ENCODE measurements at regions not wholly inside any gene's neighbourhood (a gene's known extent, or its start where the extent isn't known, plus 50 kb on each side); places are given as distances from the start of the nearest gene placed in this dataset.

DNA sequence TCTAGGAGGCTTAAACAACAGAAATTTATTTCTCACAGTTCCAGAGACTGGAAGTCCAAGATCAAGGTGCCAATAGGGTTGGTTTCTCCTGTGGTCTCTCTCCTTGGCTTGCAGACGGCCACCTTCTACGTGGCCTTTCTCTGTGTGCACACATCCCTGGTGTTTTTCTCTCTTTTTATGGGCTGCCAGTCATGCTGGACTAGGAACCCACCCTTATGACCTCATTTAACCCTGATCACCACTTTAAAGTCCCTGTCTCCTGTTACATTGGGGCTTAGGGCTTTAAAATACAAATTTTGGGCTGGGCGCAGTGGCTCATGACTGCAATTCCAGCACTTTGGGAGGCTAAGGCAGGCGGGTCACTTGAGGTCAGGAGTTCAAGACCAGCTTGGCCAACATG, 157.1 kb downstream of the TLE1 start:
- DNase-seq = no peak

DNA sequence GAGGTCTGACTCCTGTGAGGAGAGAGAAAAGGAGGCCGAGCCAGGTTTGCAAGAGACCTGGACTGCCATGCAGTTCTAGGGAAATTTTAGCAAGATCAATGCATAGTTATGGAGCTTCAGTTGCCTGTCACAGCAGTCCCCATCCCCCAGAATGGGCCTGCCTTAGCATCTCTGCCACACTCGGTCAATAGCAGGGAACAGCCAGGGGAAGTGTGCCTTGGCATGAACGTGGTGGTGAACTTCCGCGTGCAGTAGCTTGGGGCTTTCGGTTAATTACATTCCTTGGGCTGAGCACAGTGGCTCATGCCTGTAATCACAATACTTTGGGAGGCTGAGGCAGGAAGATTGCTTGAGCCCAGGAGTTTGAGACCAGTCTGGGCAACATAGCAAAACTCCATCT, 157.8 kb downstream of the TLE1 start:
- no peak for DNase-seq

DNA sequence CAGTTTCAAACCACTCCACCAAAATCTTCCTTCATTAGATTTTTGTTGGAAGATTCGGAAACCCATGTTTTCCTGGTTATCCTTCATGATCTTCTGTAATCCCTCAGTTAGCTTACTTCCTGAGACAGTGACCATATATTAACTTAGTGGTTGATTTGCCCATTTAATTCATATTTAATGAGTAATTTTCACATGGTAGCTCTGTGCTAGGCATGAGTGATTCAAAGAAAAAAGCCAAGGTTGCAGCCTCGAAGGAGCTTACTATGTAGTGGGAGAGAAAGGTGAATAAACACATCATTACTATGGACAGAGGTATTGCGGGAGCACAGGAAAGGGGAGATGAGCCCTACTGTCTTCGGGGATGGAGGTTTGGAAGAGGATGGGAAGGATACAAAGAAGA, 158.5 kb downstream of the TLE1 start:
- no peak for DNase-seq

DNA sequence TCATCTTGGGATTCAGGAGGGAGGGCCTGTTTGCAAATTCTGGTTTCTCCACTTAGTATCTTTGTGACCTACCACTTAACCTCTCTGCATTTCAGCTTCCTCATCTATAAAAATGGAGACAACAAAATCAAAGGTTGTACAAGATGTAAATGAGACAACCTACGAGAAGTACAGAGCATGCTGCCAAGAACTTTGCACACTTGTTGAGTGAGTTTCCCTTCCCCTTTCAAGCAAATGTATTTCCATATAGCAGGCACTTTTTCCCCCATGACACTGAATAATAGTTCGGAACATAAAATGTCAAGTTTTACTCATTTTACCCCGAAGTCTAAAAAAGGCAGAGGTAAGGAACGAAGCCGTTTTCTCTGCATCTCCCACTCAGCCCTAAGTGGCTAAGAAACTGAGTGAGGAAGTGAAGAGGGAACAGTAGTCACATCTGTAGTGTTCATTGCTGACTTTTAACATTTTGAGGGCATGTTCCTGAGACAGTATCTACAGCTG, 159.0 kb downstream of the TLE1 start:
- DNase-seq = no peak

DNA sequence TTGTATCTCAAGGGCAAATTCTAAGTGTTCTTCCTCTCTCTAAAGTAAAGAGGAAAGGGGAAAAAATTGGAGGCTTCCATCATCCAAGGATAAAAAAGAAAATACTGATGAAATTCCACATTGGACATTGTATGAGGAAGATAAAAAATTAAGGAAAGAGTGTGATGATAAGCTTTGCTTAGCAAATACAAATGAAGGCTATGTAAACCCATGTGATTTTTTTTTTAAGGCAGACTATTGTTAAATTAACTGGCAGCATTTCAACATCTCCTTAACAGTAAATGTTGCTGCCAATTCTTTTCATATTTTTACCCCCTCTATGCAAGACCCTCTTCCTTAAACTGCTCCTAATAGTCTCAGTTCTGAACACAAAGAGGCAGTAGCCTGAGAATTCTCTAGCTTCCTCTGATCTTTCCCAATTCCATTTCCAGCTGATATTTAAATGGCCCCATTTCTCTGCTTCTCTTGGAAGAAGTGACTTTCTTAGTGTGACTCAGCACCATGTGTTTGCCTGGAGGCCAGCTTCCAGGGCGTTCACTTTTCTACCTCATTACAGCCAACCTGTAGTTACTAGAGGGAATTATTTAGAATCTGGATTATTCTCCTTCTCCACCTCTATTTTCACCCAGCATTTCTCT, 159.7 kb downstream of the TLE1 start:
- DNase-seq = no peak

DNA sequence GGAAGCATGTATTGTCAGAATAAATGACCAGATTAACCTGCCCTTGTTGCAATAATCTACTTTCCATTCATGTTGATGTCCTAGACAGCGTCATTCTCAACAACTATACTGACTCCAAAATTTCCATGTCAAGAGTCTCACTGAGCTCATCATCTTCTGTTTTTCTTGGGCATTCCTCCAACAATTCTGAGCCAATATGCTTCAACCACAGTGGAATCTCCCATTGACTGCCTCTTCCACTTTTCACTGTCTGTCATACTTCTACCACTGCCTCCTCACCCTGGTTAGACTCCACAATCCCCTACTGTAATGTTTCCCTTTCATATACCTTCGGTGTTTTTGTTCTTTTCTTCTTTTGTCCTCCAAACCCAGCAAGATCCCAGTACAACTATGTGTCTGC, 162.8 kb downstream of the TLE1 start:
- no peak for DNase-seq

DNA sequence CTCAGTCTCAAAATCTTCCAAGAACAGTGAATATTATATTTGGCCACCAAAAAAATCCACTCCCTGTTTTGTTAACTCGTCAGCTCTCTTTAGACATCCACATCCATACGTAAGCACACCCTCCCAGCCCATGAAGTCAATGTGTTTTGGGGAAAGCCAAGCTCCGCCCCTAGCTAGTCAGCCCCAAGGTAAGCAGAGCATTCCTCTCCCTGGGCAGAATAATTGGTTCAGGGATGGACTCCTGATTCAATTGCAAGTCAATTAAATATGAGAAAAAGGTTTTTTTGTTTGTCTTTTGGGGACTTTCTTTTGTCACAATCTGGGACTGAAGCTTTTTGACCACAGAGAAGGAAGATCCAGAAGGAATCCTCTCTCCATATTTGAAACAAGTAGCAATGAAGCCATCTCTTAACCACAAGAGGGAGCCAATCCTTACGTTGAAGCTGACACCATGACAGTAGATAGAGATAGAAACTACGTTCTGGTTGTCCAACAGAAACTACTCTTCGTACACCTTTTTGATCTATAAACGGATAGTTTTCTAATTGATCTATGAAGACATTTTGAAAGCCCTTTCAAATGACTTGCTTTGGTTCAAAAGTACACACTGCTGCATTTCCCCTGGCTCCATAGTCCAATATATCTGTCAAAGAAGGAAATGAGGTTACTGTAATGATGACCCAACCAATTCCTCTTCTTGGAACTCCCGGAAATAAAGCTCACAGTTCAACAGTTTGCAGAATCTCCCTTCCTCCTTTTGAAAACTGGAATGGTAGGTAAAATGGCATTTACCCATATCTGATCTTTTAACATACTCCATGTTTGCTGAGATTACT, 166.4 kb downstream of the TLE1 start:
- no peak for DNase-seq

DNA sequence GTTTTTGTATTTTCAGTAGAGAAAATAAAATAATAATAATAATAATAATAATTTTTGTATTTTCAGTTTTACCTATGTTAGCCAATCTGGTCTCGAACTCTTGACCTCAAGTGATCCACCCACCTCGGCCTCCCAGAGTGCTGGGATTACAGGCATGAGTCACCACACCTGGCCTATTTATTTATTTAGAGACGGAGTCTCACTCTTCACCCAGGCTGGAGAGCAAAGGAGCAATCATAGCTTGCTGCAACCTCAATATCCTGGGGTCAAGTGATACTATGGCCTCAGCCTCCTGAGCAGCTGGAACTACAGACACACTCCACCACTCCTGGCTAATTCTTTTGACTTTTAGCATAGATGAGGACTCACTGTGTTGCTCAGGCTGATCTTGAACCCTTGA, 167.5 kb downstream of the TLE1 start:
- no peak for DNase-seq

DNA sequence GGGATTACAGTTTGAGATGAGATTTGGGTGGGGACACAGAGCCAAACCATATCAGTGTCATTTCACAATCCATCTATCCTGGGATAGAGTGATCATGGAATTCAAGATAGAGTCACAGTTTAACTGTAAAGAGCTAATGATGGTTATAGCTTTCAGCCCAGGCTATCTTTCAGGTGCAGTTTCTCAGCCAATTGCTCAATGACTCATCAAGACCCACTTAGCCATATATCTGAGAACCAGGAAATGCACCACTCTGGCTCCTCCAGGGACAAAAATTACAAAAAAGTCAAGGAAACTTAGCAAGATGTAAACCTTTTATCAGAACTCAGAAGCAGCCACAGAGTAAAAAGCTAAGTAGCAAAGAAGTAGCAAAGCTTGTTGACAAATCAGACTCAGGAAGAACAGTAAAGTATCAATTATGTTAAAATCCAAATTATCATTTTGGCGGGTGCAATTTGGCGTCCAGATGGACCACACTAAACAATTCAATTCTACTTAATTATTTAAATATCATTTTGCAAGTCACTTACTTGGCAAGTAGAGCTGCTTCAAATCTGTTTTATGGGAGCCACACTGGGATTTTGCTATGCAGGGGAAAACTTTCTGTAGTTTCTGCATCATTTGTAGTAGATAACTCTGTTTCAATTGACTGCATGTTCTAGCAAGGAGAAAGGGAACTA, 169.4 kb downstream of the TLE1 start:
- DNase-seq = no peak

DNA sequence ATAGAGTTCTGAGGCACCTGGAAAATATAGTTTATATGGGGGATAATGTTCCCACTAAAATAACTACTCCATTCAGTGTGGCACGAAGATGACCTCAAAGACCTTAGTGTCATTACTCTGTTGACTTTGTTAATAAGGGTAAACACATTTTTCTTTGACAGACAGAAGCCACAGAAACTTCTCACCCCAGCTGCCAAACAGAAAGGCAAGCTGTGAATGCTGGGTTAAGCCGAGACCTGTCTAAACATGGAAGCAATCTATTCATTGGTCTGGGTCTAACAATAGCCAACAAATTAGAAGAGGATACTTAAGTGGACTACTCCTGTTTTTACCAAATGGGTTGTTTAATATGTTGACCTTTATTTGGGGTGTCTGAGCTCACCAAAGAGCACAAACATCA, 171.4 kb downstream of the TLE1 start:
- DNase-seq = no peak

DNA sequence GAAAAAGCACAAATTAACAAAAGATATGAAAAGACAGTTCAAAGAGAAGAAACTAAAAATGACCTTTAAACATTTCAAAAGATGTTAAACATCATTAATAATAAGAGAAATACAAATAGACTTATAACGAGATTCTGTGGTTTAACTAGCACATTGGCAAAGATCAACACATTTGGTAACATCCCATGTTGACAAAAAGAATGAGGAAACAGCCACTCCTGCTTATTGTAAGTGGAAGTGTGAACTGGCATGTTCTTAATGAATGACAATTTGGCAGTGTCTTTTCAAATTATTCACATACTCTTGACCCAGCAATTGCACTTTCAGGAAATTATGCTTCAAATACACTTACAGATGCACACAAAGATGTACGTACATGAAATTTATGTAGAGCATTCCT, 176.3 kb downstream of the TLE1 start:
- no peak for DNase-seq

DNA sequence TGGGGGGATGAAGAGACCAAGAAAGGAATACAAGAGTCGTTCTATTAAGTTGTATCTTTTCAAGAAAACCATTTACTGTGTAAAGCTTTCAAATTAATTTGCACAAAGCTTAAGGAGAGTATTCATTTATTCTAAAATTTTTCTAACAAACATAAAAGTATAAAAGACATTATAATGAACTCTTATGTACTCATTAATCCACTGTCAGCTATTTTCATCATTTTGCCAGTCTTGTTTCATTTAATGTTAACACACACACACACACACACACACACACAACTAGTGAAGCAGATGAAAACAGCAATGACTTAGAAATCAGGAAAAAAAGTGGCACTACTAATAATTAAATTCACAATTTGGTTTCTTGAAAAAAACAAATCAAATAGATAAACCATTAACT, 176.7 kb downstream of the TLE1 start:
- no peak for DNase-seq

DNA sequence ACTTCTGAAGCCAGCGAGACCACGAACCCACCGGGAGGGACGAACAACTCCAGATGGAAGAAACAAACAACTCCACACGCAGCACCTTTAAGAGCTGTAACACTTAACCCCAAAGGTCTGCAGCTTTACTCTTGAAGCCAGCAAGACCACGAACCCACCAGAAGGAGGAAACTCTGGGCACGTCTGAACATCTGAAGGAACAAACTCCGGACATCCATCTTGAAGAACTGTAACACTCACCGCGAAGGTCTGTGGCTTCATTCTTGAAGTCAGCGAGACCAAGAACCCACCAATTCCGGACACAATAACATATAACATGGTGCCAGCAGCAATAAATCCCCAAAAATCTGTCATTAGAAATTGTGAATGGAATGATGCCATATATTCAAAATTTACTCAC, 180.9 kb downstream of the TLE1 start:
- DNase-seq = no peak

DNA sequence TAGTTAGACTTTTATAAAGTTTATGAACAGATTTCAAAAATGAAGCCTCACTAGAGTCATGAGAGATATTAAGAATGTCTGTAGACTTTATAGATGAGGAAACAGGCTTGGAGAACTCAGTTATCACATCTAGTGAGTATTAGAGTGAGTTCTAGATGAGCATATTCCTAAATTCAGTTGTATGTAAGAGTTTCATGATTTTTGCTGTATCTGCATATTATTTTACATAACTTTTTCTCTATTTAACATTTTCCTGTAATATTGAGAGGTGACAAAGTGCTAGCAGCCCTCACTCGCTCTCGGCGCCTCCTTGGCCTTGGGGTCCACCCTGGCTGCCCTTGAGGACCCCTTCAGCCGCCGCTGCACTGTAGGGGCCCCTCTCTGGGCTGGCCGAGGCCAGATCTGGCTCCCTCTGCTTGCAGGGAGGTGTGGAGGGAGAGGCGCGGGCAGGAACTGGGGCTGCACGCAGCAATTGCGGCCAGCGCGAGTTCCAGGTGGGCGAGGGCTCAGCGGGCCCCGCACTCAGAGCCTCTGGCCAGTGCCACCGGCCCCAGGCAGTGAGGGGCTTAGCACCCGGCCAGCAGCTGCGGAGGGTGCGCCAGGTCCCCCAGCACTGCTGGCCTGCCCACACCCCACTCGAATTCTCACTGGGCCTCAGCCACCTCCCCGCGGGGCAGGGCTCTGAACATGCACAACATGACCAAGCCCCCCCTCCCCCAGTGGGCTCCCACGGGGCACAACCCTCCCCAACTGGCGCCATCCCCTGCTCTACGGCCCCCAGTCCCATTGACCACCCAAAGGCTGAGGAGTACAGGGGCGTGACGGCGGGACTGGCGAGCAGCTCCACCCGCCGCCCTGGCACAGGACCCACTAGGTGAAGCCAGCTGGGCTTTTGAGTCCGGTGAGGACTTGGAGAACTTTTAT, 182.1 kb downstream of the TLE1 start:
- DNase-seq = no peak

DNA sequence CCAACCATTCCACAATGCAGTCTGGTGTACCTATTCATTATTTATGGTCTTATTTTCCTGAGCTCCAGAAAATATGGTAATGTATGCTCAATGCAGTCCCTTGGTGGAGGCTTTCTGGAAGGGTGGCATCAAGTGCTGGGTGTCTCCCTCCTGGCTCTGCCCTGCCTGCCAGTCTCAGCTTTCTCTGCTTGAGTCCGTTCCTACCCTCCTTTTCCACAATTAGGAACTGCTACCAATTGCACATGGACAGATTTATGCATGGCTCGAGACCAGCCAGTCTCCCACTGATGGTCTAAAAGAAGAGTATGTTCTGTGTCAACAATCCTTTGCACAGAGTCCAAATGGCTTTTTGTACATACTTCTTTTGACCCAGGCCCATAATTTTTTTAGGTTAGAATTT, 189.8 kb downstream of the TLE1 start:
- no peak for DNase-seq

DNA sequence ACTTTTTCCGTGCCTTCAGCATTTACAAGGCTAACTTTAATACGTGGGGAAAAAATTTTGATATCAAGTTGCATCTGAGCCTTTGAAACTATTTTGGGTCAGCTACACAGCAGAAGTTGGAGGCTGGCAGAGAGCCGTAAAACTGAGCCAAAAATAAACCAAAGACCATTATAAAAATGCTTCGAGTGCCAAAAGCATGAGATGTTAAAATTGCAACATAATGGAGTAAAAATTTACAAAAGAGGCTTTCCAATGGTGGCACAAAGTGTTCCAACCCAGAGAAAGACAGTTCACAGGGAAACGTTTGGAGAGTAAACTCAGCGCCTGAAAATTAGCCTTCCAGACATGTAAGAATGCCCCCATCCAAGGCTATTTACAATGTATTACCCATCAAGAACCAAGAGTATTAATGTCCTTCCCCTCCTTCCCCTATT, 190.3 kb downstream of the TLE1 start:
- no peak for DNase-seq

DNA sequence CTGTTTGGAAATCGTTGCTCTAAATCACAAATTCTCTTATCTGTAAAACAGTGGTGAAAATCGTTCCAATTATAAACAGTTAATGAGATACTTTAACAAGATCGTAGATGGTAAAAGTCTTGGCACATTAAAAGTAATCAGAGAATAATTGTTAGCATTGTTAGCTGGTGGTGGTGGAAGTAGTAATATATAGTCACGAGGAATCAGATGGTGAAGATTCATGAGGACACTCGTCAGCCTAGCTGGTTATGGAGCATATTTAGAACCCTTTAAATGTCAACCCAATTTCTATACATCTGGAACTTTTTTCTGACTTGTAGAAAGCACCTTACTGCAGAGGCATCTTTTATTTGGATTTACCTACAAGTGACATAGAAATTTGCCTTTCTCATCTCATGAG, 190.8 kb downstream of the TLE1 start:
- DNase-seq = no peak

DNA sequence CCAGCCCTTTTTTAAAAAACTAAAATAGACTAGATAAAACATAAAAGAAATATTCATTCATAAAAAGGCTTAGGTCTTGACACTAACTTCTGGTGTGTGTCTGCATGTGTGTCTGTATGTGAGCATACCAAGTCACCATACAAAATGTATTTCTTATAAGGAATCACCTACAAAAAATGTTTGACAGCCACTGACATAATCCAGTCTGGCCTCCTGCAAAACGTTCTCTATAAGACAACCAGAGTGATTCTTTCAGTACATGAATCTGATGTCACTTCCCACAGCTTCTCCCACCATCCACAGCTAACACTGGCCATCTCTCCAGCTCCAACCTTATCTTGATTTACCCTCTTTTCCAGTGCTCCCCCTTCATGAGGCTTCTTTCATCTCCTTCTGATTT, 192.3 kb downstream of the TLE1 start:
- no peak for DNase-seq

DNA sequence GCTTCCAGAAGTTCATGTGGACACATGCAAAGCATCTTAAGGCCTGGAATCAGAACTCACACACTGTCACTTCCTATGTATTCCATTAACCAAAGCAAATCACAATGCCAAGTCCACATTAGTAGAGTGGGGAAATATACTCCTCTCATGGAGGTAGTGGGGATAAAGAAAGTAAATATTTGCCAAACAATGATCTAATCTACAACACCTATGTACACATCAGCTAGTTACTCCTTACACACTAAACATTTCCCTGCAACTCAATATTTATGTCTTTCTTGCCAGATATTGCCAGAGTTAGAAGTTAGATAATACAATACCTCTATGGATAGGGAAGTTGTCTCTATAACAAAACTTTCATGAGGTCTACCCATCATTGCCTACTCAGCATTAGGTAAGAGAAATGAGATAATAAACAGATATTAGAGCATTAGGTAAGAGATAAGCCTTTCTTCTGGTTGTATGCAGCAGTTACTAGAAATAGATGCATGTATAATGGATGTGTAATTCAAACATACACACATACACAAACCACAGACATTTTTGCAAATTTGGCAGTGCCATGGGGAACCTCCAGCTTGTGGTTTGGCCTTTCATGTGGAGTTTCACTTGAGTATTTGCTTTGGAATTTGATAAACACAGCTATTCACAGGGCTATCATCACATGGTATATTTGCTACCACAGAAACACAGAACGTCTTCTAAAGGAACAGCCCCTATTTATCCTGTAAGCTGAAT, 196.5 kb downstream of the TLE1 start:
- no peak for DNase-seq

DNA sequence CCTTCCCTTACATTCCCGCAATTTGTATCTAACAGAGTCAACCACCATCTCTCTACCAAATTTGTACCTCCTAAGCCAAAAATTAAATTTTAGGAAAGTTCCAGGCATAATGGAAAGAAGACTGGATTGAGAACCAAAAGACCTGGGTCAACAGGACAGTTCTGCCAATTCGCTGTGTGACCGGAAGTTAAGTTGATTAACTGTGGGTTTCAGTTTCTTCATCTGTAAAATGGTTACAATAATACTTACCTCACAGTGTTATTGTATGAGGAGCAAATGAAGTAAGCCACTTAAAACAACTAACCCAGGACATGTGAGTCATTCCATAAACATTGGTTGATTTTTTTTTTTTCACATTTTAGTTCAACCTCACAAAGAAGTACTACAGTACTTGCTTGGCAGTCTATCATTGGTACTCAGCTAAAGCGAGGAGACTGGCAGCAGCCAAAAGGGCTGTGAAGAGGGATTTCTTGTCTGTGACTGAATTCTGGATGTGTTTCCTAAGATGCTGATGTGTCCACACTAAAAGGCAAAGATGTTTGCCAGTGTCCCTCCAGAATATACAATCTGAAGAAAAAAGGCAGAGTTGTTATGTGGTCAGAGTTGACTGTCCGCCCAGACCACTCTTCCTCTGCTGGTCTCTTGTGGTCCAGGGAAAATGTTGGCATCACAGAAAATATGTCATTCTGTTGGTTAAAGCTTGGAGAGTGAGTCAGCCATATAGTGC, 198.6 kb downstream of the TLE1 start:
- DNase-seq = no peak

DNA sequence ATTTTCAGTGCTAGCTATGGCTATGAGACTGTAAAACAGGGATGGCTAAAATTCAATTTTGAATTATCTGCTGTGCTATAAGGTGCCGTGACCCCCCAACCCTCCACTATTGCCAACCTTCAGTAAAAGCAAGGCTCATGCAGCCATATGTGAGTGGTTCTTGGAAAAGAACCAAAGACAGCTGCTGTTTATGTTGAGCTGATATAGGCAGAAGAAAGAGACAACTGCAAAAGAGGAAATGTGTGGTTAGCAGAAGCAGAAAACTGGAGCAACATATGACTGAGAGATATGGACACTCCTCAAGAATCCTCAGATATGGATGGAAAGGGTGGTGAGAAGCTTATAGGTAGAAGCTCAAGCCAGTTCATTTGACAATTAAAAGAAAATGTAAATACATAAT, 200.3 kb downstream of the TLE1 start:
- DNase-seq = no peak

Data from right forelimb (tissue), 1 donor.